IMR-90 (cell line): ENCODE measurements at regions not wholly inside any gene's neighbourhood (a gene's known extent, or its start where the extent isn't known, plus 50 kb on each side); places are given as distances from the start of the nearest gene placed in this dataset.

ENCODE experiments used
- ATAC-seq: fragments of 200-7000 bp; cut with Tn5 transposase; 2 replicates; pipeline ENCODE4 v1.9.1; 2020; ENCODE audit warnings: low read depth, mild to moderate bottlenecking, moderate library complexity
- BruUV-seq: library from RNA; stranded (reverse); fragments of 400-500 nt; replicated peaks from 2 replicates; lab custom pipeline; 2021; lab: Mats Ljungman, UMichigan
- CTCF ChIA-PET: fragments of 300-600 bp; formaldehyde crosslinking; extraction: SDS; loops from one replicate; lab custom pipeline; 2021; ENCODE audit warnings: antibody characterized with exemption; lab: Yijun Ruan, JAX
- POLR2A ChIA-PET: fragments of 300-600 bp; sonication (Branson Sonifier 250); formaldehyde crosslinking; loops from one replicate; lab custom pipeline; 2022; ENCODE audit warnings: antibody characterized with exemption; ENCODE audit not compliant: unreplicated experiment; lab: Charles Lee
- DNase-seq: peaks from one replicate; pipeline ENCODE4 v3.0.0; 2013
- H2AFZ ChIP-seq: replicated peaks from 2 replicates; pipeline ENCODE3; 2013; ENCODE audit warnings: low read length, mild to moderate bottlenecking; ENCODE audit not compliant: poor library complexity
- H2AK5ac ChIP-seq: 2 replicates; pipeline ENCODE4 v1.6.1; 2013; ENCODE audit warnings: low read depth, low read length, inconsistent platforms
- H2AK9ac ChIP-seq: replicated peaks from 2 replicates; pipeline ENCODE3; 2013; ENCODE audit warnings: mild to moderate bottlenecking, low read depth, low read length, moderate library complexity; ENCODE audit not compliant: poor library complexity
- H2BK120ac ChIP-seq: 2 replicates; pipeline ENCODE4 v1.6.1; 2013; ENCODE audit warnings: low read depth, low read length, inconsistent platforms
- H2BK15ac ChIP-seq: 3 replicates; pipeline ENCODE4 v1.6.1; 2013; ENCODE audit warnings: low read depth, low read length, inconsistent platforms
- H2BK20ac ChIP-seq: 2 replicates; pipeline ENCODE4 v1.6.1; 2013; ENCODE audit warnings: low read depth, mild to moderate bottlenecking, inconsistent platforms, low read length, moderate library complexity
- H2BK5ac ChIP-seq: 2 replicates; pipeline ENCODE4 v1.6.1; 2013; ENCODE audit warnings: mild to moderate bottlenecking, low read depth, low read length, inconsistent platforms; ENCODE audit not compliant: poor library complexity, severe bottlenecking
- H3K14ac ChIP-seq: replicated peaks from 2 replicates; pipeline ENCODE4 v1.6.1; 2013; ENCODE audit warnings: low read depth, low read length, inconsistent platforms
- H3K18ac ChIP-seq: 2 replicates; pipeline ENCODE4 v1.6.1; 2013; ENCODE audit warnings: low read depth, low read length, control low read depth
- H3K23ac ChIP-seq: 2 replicates; pipeline ENCODE4 v1.6.1; 2013; ENCODE audit warnings: low read depth, low read length, inconsistent platforms
- H3K27ac ChIP-seq: 2 replicates; pipeline ENCODE4 v1.5.1; 2013; ENCODE audit warnings: mild to moderate bottlenecking, control low read depth, low read length; ENCODE audit not compliant: insufficient read depth
- H3K27me3 ChIP-seq: 2 replicates; pipeline ENCODE4 v1.6.1; 2013; ENCODE audit warnings: low read length; ENCODE audit not compliant: control insufficient read depth, insufficient read depth
- H3K36me3 ChIP-seq: 2 replicates; pipeline ENCODE4 v1.6.1; 2013; ENCODE audit warnings: low read length, mixed read lengths; ENCODE audit not compliant: control insufficient read depth, insufficient read depth
- H3K4ac ChIP-seq: 2 replicates; pipeline ENCODE4 v1.6.1; 2013; ENCODE audit warnings: low read depth, low read length, inconsistent platforms
- H3K4me1 ChIP-seq: 2 replicates; pipeline ENCODE4 v1.6.1; 2013; ENCODE audit warnings: low read length, mixed read lengths; ENCODE audit not compliant: control insufficient read depth, insufficient read depth
- H3K4me2 ChIP-seq: 2 replicates; pipeline ENCODE4 v1.6.1; 2013; ENCODE audit warnings: low read depth, mild to moderate bottlenecking, control low read depth, low read length, moderate library complexity
- H3K4me3 ChIP-seq: 2 replicates; pipeline ENCODE4 v1.5.1; 2013; ENCODE audit warnings: low read depth, mild to moderate bottlenecking, control low read depth, low read length, moderate library complexity; ENCODE audit not compliant: insufficient read depth
- H3K56ac ChIP-seq: 2 replicates; pipeline ENCODE4 v1.6.1; 2013; ENCODE audit warnings: low read length, inconsistent platforms; ENCODE audit not compliant: insufficient read depth; ENCODE audit errors: extremely low read depth
- H3K79me1 ChIP-seq, 2 experiments: 2 replicates each; pipeline ENCODE4 v1.6.1; 2013; ENCODE audit warnings: low read length in 2 of 2, inconsistent platforms in 1 of 2, low read depth in 1 of 2
- H3K9ac ChIP-seq: 2 replicates; pipeline ENCODE4 v1.6.1; 2013; ENCODE audit warnings: low read depth, low read length, control low read depth
- H3K9me1 ChIP-seq: 2 replicates; pipeline ENCODE4 v1.6.1; 2013; ENCODE audit warnings: low read length, inconsistent platforms; ENCODE audit not compliant: insufficient read depth
- H3K9me3 ChIP-seq: 2 replicates; pipeline ENCODE4 v1.6.1; 2013; ENCODE audit warnings: low read length; ENCODE audit not compliant: control insufficient read depth, insufficient read depth
- H4K20me1 ChIP-seq: 2 replicates; pipeline ENCODE4 v1.6.1; 2013; ENCODE audit warnings: low read length, inconsistent platforms; ENCODE audit not compliant: insufficient read depth
- H4K5ac ChIP-seq: 2 replicates; pipeline ENCODE4 v1.6.1; 2013; ENCODE audit warnings: mild to moderate bottlenecking, low read depth, low read length, control low read depth
- H4K8ac ChIP-seq, 2 experiments: 2 replicates each; pipeline ENCODE4 v1.6.1; 2013; ENCODE audit warnings: low read depth in 2 of 2, low read length in 2 of 2, control low read depth in 1 of 2, inconsistent platforms in 1 of 2
- H4K91ac ChIP-seq: 2 replicates; pipeline ENCODE4 v1.6.1; 2013; ENCODE audit warnings: low read depth, low read length, inconsistent platforms; ENCODE audit not compliant: insufficient read depth
- BHLHE40 ChIP-seq: fragments of 150-350 bp; IDR thresholded peaks from 2 replicates; pipeline ENCODE4 v1.6.1; 2016; ENCODE audit warnings: mild to moderate bottlenecking, low read depth, low read length
- CEBPB ChIP-seq: IDR thresholded peaks from 2 replicates; pipeline ENCODE4 v1.6.1; 2012; ENCODE audit warnings: low read depth, low read length, improper control_type of control experiment
- CHD1 ChIP-seq: IDR thresholded peaks from 2 replicates; pipeline ENCODE4 v1.6.1; 2012; ENCODE audit warnings: low read depth, low read length, improper control_type of control experiment
- FOS ChIP-seq: fragments of 150-350 bp; IDR thresholded peaks from 2 replicates; pipeline ENCODE4 v1.6.1; 2016; ENCODE audit warnings: low read depth, low read length
- MAFK ChIP-seq: IDR thresholded peaks from 2 replicates; pipeline ENCODE4 v1.6.1; 2012; ENCODE audit warnings: low read depth, low read length, improper control_type of control experiment
- MAZ ChIP-seq: IDR thresholded peaks from 2 replicates; pipeline ENCODE4 v1.6.1; 2012; ENCODE audit warnings: low read depth, mild to moderate bottlenecking, low read length, improper control_type of control experiment, moderate library complexity, borderline replicate concordance
- MXI1 ChIP-seq: IDR thresholded peaks from 2 replicates; pipeline ENCODE4 v1.6.1; 2012; ENCODE audit warnings: low read depth, mild to moderate bottlenecking, low read length, moderate library complexity, borderline replicate concordance
- NFE2L2 ChIP-seq: fragments of 150-350 bp; IDR thresholded peaks from 2 replicates; pipeline ENCODE4 v1.6.1; 2016; ENCODE audit warnings: low read depth, mild to moderate bottlenecking, low read length
- POLR2A ChIP-seq: IDR thresholded peaks from 2 replicates; pipeline ENCODE4 v1.6.1; 2012; ENCODE audit warnings: mild to moderate bottlenecking, low read depth, low read length
- RAD21 ChIP-seq: IDR thresholded peaks from 2 replicates; pipeline ENCODE4 v1.6.1; 2012; ENCODE audit warnings: low read length, improper control_type of control experiment
- RCOR1 ChIP-seq: IDR thresholded peaks from 2 replicates; pipeline ENCODE4 v1.6.1; 2012; ENCODE audit warnings: mild to moderate bottlenecking, low read length, improper control_type of control experiment; ENCODE audit not compliant: insufficient replicate concordance
- RFX5 ChIP-seq: IDR thresholded peaks from 2 replicates; pipeline ENCODE4 v1.8.0; 2012; ENCODE audit warnings: low read depth, mild to moderate bottlenecking, low read length, moderate library complexity
- SMC3 ChIP-seq: fragments of 150-350 bp; IDR thresholded peaks from 2 replicates; pipeline ENCODE4 v1.6.1; 2016; ENCODE audit warnings: low read depth, mild to moderate bottlenecking, antibody characterized with exemption, low read length, moderate library complexity
- WGBS, 2 experiments: methylation state at CpG; one replicate each; pipeline versions ENCODE4 v1.1.5 to v1.1.7; 2013; ENCODE audit warnings: missing lambda C conversion rate in 2 of 2; ENCODE audit not compliant: insufficient read length in 1 of 2; ENCODE audit errors: extremely low coverage in 2 of 2; 5-methylcytosine and 5-hydroxymethylcytosine counted together
- dilution Hi-C: fragments of 300-500 bp; cut with HindIII; formaldehyde crosslinking; loops from one replicate; pipeline ENCODE4 v1.14.3; 2018; ENCODE audit warnings: low sequenced_read_pairs; ENCODE audit not compliant: unreplicated experiment
- in situ Hi-C: fragments of 300-500 bp; cut with MboI; formaldehyde crosslinking; loops from 3 replicates; pipeline ENCODE4 v1.14.3; 2019; ENCODE audit warnings: low sequenced_read_pairs, inconsistent platforms, mixed read lengths
- intact Hi-C: fragments of 100-400 bp; cut with micrococcal nuclease; formaldehyde crosslinking; loops from 2 replicates; pipeline ENCODE4 v1.10.0; 2022
- TF ChIP-seq, protein P1 (sequence below): conservative IDR thresholded peaks from 2 replicates; pipeline ENCODE4 v1.5.1; 2012; ENCODE audit warnings: mild to moderate bottlenecking, low read depth, low read length, improper control_type of control experiment
- TF ChIP-seq, protein P2 (sequence below): fragments of 150-350 bp; IDR thresholded peaks from 2 replicates; pipeline ENCODE4 v1.6.1; 2017; ENCODE audit warnings: mild to moderate bottlenecking, antibody characterized with exemption, low read length, low read depth
- TF ChIP-seq, protein P3 (sequence below): fragments of 150-350 bp; IDR thresholded peaks from 2 replicates; pipeline ENCODE4 v1.6.1; 2016; ENCODE audit warnings: low read depth, mild to moderate bottlenecking, low read length, moderate library complexity, borderline replicate concordance

DNA sequence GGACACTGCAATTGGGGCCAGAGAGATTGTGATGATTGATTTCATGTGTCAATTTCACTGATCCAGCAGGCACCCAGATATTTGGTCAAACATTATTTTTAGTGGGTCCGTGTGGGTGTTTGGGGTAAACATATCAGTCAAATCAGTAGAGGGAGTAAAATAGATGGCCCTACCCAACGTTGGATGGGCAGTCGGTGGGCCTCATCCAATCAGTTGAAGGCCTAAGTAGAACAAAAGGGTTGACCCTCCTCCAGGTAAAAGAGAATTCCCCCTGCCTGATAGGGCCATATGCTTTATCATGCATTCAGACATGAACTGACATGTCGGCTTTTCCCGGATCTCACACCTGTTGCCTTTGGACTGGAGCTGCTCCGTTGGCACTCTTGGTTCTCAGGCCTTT, 195.1 kb upstream of the CAND1 start:
- no peak overlapping the region for H4K91ac ChIP-seq
- no peak overlapping the region for H3K18ac ChIP-seq
- H3K4me2 ChIP-seq: no peak overlapping the region
- WGBS, 2 experiments: 67% methylated on average over 3 of the region's 6 CpGs; no CpG with 5 or more reads in 1 of the 2 experiments
- H3K9ac ChIP-seq: no peak overlapping the region
- CTCF ChIA-PET: no interaction called here
- no peak overlapping the region for H2AK9ac ChIP-seq
- H3K4me3 ChIP-seq: no peak overlapping the region
- POLR2A ChIA-PET: no interaction called here
- no peaks in the 10 kb centered on the region for H3K9me1 ChIP-seq
- H2BK5ac ChIP-seq: no peak overlapping the region
- no peak overlapping the region for H4K8ac ChIP-seq
- ATAC-seq: no peak
- H2BK15ac ChIP-seq: no peak overlapping the region
- no peak overlapping the region for H3K4ac ChIP-seq
- H3K4me1 ChIP-seq: no peaks in the 10 kb centered on the region
- no peak overlapping the region for H3K56ac ChIP-seq
- no peak overlapping the region for H3K27ac ChIP-seq
- no peaks in the 10 kb centered on the region for H3K9me3 ChIP-seq
- TF ChIP-seq SMC3 (no peak), MAFK (no peak), RAD21 (no peak), FOS (no peak), POLR2A (no peak), CHD1 (no peak), CEBPB (no peak), MXI1 (no peak), RFX5 (no peak), MAZ (no peak), NFE2L2 (no peak), BHLHE40 (no peak), RCOR1 (no peak)
- TF ChIP-seq, protein P1, sequence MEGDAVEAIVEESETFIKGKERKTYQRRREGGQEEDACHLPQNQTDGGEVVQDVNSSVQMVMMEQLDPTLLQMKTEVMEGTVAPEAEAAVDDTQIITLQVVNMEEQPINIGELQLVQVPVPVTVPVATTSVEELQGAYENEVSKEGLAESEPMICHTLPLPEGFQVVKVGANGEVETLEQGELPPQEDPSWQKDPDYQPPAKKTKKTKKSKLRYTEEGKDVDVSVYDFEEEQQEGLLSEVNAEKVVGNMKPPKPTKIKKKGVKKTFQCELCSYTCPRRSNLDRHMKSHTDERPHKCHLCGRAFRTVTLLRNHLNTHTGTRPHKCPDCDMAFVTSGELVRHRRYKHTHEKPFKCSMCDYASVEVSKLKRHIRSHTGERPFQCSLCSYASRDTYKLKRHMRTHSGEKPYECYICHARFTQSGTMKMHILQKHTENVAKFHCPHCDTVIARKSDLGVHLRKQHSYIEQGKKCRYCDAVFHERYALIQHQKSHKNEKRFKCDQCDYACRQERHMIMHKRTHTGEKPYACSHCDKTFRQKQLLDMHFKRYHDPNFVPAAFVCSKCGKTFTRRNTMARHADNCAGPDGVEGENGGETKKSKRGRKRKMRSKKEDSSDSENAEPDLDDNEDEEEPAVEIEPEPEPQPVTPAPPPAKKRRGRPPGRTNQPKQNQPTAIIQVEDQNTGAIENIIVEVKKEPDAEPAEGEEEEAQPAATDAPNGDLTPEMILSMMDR: no peak
- TF ChIP-seq, protein P2, sequence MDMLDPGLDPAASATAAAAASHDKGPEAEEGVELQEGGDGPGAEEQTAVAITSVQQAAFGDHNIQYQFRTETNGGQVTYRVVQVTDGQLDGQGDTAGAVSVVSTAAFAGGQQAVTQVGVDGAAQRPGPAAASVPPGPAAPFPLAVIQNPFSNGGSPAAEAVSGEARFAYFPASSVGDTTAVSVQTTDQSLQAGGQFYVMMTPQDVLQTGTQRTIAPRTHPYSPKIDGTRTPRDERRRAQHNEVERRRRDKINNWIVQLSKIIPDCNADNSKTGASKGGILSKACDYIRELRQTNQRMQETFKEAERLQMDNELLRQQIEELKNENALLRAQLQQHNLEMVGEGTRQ: no peak
- TF ChIP-seq, protein P3, sequence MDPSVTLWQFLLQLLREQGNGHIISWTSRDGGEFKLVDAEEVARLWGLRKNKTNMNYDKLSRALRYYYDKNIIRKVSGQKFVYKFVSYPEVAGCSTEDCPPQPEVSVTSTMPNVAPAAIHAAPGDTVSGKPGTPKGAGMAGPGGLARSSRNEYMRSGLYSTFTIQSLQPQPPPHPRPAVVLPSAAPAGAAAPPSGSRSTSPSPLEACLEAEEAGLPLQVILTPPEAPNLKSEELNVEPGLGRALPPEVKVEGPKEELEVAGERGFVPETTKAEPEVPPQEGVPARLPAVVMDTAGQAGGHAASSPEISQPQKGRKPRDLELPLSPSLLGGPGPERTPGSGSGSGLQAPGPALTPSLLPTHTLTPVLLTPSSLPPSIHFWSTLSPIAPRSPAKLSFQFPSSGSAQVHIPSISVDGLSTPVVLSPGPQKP: no peak
- peaks cover 15% of the 10 kb centered on the region for H3K27me3 ChIP-seq
- H4K20me1 ChIP-seq: no peaks in the 10 kb centered on the region
- no peak overlapping the region for H2AFZ ChIP-seq
- no peak overlapping the region for H2BK120ac ChIP-seq
- BruUV-seq: no TSS peak
- in situ Hi-C loops: no loop called here
- H3K79me1 ChIP-seq: no peaks in the 10 kb centered on the region
- DNase-seq: no peak
- H3K36me3 ChIP-seq: no peaks in the 10 kb centered on the region
- no peak overlapping the region for H3K14ac ChIP-seq
- dilution Hi-C loops: no loop called here
- no peak overlapping the region for H2BK20ac ChIP-seq
- intact Hi-C loops: no loop called here
- no peak overlapping the region for H4K5ac ChIP-seq
- no peak overlapping the region for H3K23ac ChIP-seq
- H2AK5ac ChIP-seq: no peak overlapping the region
